ENCODE measurements at regions not wholly inside any gene's neighbourhood (a gene's known extent, or its start where the extent isn't known, plus 50 kb on each side); places are given as distances from the start of the nearest gene placed in this dataset.

- no peak for TF ChIP-seq POLR2A (IDR thresholded peaks at IDR 0.05; ENCODE audit: low read length)
- TF ChIP-seq GATA1 (IDR thresholded peaks at IDR 0.05; ENCODE audit: low read depth, low read length), result no peak
These were observed 1121.5 kb upstream of the TENM3 start for GRCh38 chr4:181121733-181122132.

Measured in erythroblast (primary cell).